T47D (cell line): ENCODE measurements at regions not wholly inside any gene's neighbourhood (a gene's known extent, or its start where the extent isn't known, plus 50 kb on each side); places are given as distances from the start of the nearest gene placed in this dataset.
A peak's percentile ranks its signal among the peaks of the same experiment; 100 is the strongest.

Experiments used
- DNase-seq, 2 experiments: peaks; one replicate each; pipeline versions ENCODE4 v3.0.0 to v3.0.0-alpha.2; 2011 to 2012; ENCODE audit warnings: low read depth in 1 of 2, low spot score in 1 of 2
- JUND ChIP-seq: IDR thresholded peaks from 2 replicates; pipeline ENCODE4 v1.6.1; 2012; ENCODE audit warnings: low read depth
- in situ Hi-C: cut with HindIII; loops from 2 replicates; pipeline ENCODE4 v1.10.0; 2016; ENCODE audit warnings: low sequenced_read_pairs, low pct_unique_long_range_greater_than_20kb

DNA sequence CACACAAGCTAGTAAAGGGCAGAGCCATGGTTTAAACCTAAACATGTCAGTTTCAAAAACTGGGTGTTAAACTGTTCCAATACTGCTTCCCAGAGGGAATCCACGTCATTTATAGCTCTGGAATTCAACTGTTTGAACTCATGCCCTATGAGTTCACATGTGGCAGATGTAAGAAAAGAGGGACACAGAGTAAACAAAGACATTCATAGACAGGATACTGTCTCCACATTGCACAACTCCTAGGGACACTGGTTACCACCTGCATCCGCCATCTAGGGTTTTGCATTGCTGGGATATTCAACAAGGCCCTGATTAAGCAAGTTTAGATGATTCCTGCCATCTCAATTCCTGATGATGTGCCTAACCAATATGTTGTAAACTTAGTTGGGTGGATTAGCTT is 134.1 kb upstream of the COL8A1 start:
- TF ChIP-seq JUND: no peak
- no peak for DNase-seq
- in situ Hi-C loops: no loop called here

- no peak for DNase-seq
- TF ChIP-seq JUND: no peak
- in situ Hi-C loops: no loop called here
These were observed 135.0 kb upstream of the COL8A1 start for GRCh38 chr3:99503350-99503749.

GRCh38 chr3:99502871-99503270 is 135.5 kb upstream of the COL8A1 start:
- in situ Hi-C loops: no loop called here

GRCh38 chr3:99500485-99500884 is 137.9 kb upstream of the COL8A1 start:
- no peak for DNase-seq
- in situ Hi-C loops: no loop called here
- TF ChIP-seq JUND: no peak

More at GRCh38 chr3:99502871-99503270, 135.5 kb upstream of the COL8A1 start:
- no peak for TF ChIP-seq JUND
- DNase-seq: no peak

DNA sequence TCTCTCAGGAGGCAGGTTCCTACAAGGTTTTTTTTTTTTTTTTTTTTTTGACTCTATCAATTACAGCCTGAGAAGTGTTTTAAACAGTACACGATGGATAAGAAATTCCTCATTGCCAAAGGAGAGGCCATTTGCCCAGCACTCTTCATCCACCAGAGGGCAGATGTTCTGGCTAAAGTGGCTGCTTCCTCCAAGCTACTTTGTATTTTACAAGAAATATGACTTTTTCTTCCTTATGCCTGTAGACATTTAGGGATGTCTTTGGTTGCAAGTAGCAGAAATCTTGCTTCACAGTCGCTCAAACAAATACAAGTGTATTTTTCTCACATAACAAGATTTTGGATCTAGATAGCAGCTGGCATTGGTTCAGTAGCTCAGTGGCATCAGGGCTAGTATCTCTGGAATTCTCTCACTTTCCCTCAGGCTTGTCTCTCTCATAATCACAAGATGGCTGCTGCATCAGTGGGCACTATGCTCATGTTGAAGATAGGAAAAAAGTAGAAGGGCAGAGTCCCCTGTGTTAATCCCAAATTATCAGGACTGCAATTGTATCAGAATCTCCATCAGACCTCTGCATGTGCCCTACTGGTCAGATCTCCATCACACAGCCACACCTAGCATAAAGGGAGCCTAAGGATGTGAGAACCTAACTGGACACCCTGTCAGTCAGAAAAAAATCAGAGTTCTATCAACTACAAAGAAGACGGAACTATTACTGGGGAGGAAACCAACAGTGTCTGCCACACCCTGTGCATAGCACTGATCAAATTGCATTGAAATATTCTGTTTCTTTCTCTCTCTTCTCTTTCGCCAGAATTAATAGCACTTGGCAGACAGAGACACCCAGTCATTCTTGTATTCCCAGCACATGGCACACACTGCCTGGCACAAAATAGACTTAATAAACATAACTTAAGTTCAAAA is 138.9 kb upstream of the COL8A1 start:
- in situ Hi-C loops: no loop called here

GRCh38 chr3:99498550-99499234 is 139.7 kb upstream of the COL8A1 start:
- DNase-seq: no peak
- in situ Hi-C loops: no loop called here
- TF ChIP-seq JUND: no peak

More for the DNA sequence above, 138.9 kb upstream of the COL8A1 start:
- peak; percentile 11 to 55 for DNase-seq
- no peak for TF ChIP-seq JUND

- in situ Hi-C loops: no loop called here
- TF ChIP-seq JUND: no peak
- no peak for DNase-seq
These were observed 150.5 kb upstream of the COL8A1 start for GRCh38 chr3:99487894-99488293.

DNA sequence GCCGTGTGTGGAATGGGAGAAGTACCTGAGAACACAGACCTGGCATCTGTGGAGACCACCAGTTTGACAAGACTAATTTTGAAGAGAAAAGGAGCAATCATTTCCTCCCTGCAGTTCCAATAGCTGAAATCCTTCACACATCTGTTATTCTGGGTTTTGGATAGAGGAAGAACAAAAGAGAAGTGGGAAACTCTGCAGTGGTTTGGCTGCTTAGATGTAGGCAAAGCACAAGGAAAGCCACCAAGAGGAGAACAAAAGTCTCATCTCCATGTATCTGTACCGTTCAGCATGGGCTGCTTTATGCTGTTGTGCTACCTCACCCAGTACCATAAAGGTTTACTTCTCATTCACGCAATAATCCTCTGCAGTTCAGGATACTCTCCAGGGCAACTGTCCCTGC is 153.1 kb upstream of the COL8A1 start:
- no peak for TF ChIP-seq JUND
- in situ Hi-C loops: no loop called here
- no peak for DNase-seq

DNA sequence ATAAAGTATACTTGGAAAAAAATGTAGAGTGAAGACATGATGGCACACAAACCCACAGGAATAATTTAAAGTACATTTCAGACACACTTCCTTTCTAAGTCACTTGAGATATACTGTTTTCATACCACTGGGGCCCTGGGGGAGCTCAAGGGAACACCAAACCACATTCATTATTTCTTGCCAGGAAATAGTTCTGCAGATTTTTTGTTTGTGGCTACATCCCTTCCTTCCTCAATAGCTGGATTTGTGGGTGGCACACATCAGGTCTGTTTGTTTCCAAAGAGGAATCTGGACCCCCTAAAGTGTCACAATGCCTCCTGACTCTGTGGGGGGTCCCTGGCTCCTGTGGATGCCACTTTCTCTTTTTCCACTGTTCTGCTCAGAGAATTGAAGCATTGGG is 153.5 kb upstream of the COL8A1 start:
- no peak for TF ChIP-seq JUND
- in situ Hi-C loops: no loop called here
- DNase-seq: no peak

- DNase-seq: no peak
- in situ Hi-C loops: no loop called here
- TF ChIP-seq JUND: no peak
These were observed 154.6 kb upstream of the COL8A1 start for GRCh38 chr3:99483841-99484240.

DNA sequence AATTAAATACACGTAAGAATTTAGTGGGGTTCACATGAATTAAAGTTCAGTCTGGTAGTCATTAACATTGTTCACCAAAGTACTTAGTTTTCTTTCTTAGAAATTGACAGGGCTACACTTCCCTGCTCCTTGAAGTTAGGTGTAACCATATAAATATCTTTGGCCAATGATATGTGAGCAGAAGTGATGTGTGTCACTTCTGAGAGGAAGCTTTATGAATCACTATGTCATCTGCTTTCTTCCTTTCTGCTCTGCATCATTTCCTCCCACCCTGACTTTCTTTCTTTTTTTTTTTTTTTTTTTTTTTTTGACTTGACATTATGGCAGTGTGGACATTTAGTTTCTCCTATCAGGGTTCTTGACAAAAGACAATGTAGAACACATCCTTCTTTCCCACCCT is 156.2 kb upstream of the COL8A1 start:
- in situ Hi-C loops: no loop called here
- TF ChIP-seq JUND: no peak
- no peak for DNase-seq

DNA sequence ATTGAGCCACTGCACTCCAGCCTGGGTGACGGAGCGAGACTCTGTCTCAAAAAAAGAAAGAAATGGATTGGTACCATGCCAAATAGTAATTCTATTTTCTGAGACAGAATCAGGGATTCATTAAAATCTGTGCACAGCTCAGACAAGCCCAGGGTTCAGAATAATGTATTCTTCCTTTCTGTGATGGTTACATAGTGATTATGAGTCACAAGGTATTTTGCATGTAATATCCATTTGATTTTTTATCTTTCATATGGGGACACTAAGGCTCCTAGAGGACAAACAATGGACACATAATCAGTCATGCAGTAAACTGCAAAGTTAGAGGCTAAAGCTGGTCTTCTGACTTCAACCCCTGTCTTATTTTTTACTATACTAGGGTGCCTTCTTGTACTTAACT is 156.8 kb upstream of the COL8A1 start:
- in situ Hi-C loops: no loop called here
- no peak for TF ChIP-seq JUND
- DNase-seq: no peak

DNA sequence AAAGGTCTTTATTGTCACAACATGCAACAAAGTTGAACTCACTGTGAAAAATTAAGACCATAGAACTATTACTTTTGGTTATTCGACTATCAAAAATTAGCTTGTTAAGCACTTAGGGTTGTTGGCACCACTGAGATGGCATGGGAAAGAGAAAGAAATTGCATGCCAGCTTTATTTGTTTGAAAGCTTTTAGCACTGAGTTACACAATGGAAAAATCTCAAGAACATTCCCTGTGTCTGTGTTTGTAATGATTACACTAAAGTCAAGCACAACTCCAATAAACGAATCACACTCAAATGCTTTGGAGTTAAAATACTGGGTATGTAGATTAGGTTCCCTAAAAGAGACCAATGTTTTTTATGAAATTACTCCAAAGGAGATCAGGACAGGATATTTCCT is 158.6 kb upstream of the COL8A1 start:
- in situ Hi-C loops: no loop called here
- TF ChIP-seq JUND: no peak
- no peak for DNase-seq
